Aorta (tissue), 5 donors: ENCODE measurements at regions not wholly inside any gene's neighbourhood (a gene's known extent, or its start where the extent isn't known, plus 50 kb on each side); places are given as distances from the start of the nearest gene placed in this dataset.

ENCODE experiments used
- ATAC-seq: fragments of 200-7000 bp; cut with Tn5 transposase; one replicate; pipeline ENCODE4 v1.9.1; 2022; ENCODE audit warnings: moderate library complexity; ENCODE audit not compliant: low FRiP score
- DNase-seq, 2 donors: peaks; one replicate each; pipeline ENCODE4 v3.0.0-alpha.2; 2020
- H3K27ac ChIP-seq, 2 donors: one replicate each; pipeline ENCODE4 v1.5.1; 2013; ENCODE audit warnings: low read length in 2 of 2, mild to moderate bottlenecking in 2 of 2, moderate library complexity in 2 of 2, control low read depth in 1 of 2, inconsistent platforms in 1 of 2, low read depth in 1 of 2
- H3K27me3 ChIP-seq, 2 donors: one replicate each; pipeline ENCODE4 v1.6.1; 2013; ENCODE audit warnings: control low read depth in 1 of 2, low read length in 1 of 2, mild to moderate bottlenecking in 1 of 2, moderate library complexity in 1 of 2; ENCODE audit not compliant: insufficient read depth in 2 of 2, control insufficient read depth in 1 of 2
- H3K36me3 ChIP-seq, 2 donors: one replicate each; pipeline ENCODE4 v1.6.1; 2013; ENCODE audit warnings: control low read depth in 1 of 2, low read length in 1 of 2, mild to moderate bottlenecking in 1 of 2; ENCODE audit not compliant: insufficient read depth in 2 of 2, control insufficient read depth in 1 of 2
- H3K4me1 ChIP-seq, 2 donors: one replicate each; pipeline ENCODE4 v1.6.1; 2013; ENCODE audit warnings: low read length in 2 of 2, control low read depth in 1 of 2, mild to moderate bottlenecking in 1 of 2, moderate library complexity in 1 of 2; ENCODE audit not compliant: insufficient read depth in 2 of 2, control insufficient read depth in 1 of 2
- H3K4me3 ChIP-seq, 2 donors: one replicate each; pipeline ENCODE4 v1.5.1; 2013; ENCODE audit warnings: low read length in 2 of 2, control low read depth in 1 of 2, mild to moderate bottlenecking in 1 of 2
- H3K9me3 ChIP-seq: one replicate; pipeline ENCODE4 v1.6.1; 2013; ENCODE audit warnings: mild to moderate bottlenecking, low read length; ENCODE audit not compliant: control insufficient read depth
- WGBS, 2 donors: extraction: QIAGEN DNeasy Blood & Tissue Kit; methylation state at CpG; one replicate each; pipeline ENCODE4 v1.1.7; 2013; 5-methylcytosine and 5-hydroxymethylcytosine counted together
- intact Hi-C, 2 donors: fragments of 100-400 bp; cut with DNase I; formaldehyde crosslinking; loops; one replicate each; pipeline versions ENCODE4 v1.14.2 to v1.15.0; 2022
- donor health status: healthy with polysubstance abuse.
- donor health status: Bipolar disorder and iron deficiency.
- donor health status: DM: no; HTN: no; CAD: no.
- donor health status: DM: no; HTN: no; CAD: no.
- donor health status: DM: yes; HTN: yes; CAD: no.

DNA sequence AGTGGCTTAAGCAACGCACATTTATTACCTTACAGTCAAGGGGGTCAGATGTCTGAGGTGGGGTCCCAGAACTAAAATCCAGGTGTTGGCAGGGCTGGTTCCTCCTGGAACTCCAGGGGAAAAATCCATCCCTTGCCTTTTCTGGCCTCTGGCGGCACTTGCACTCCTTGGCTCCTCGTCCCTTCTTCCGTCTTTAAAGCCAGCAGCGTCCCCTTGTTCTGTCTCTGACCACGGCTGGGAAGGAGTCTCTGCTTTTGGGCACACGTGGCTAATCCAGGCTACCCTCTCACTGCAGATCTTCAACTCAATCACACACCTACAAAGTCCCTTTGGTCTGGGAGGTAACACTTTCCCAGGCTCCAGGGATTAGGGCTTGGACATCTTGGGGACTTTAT, 73.5 kb upstream of the WNT7B start:
- Histone ChIP-seq H3K4me3 (no peak overlapping the region), H3K36me3 (no peaks in the 10 kb centered on the region), H3K9me3 (no peaks in the 10 kb centered on the region), H3K27me3 (no peaks in the 10 kb centered on the region), H3K4me1 (peaks cover 0 to 2% of the 10 kb centered on the region in 2 donors), H3K27ac (peak overlapping the region in 1 of 2 donors; percentile 30)
- ATAC-seq, result no peak
- intact Hi-C loops, result no loop called here
- WGBS, 2 donors, result 65 to 81% methylated on average over 7 of the region's 7 CpGs
- no peak for DNase-seq

DNA sequence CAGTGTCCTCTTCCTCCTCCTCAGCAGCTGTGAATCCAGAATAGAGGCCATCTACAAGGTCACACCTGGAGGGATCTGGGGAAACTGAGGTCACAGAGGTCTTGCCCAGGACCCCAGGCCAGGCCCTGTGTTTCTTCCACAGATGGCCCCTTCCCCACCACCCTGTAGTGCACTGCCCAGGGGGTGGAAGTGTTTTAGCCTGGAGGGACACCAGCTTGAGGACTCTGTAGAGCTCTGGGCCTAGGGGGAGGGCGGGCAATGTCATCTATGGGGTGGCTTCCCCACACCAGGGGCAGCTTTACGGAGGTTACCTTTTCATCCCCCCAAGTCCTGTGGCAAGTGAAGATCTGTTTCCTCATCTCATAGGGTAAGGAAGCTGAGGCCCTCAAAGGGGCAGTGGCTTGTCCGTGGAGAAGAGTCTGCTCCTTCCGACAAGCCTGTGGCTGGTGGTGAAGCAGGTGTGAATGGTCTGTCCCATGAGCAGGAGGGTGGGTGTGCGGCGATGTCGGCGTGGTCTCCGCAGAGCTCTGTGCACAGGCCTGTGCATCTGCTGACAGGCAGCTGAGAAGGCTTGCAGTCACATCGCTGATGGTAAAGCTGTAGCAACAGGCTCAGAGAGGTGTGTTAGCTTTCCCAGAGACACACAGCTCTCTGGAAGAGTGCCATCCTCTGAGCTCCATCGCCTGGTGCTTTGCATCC, 74.1 kb upstream of the WNT7B start:
- Histone ChIP-seq H3K4me1 (peaks cover 0 to 2% of the 10 kb centered on the region in 2 donors), H3K9me3 (no peaks in the 10 kb centered on the region), H3K36me3 (no peaks in the 10 kb centered on the region), H3K27ac (peak overlapping the region; percentile 30 to 38), H3K27me3 (no peaks in the 10 kb centered on the region), H3K4me3 (no peak overlapping the region)
- ATAC-seq (no peak), DNase-seq (peak; percentile 35 to 67)
- intact Hi-C loops, result no loop called here
- 89 to 90% methylated on average over 11 of the region's 11 CpGs for WGBS, 2 donors

DNA sequence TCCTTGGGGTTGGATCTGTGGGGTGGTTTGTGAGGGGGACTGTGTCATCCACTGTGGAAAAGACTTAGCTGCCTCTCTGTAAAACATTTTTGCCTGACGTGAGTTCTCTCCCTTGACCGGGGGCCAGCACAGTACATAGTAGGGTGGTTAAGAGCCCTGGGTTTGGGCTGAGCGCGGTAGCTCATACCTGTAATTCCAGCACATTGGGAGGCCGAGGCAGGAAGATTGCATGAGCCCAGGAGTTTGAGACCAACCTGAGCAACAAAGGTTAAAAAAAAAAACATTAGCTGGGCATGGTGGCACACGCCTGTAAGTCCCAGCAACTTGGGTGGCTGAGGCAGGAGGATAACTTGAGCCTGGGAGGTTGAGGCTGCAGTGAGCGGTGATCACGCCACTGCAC, 74.7 kb upstream of the WNT7B start:
- H3K27me3 ChIP-seq, result no peaks in the 10 kb centered on the region
- no peaks in the 10 kb centered on the region for H3K9me3 ChIP-seq
- H3K4me1 ChIP-seq, result peaks cover 0 to 2% of the 10 kb centered on the region in 2 donors
- H3K27ac ChIP-seq, result peak overlapping the region; percentile 29 to 38
- intact Hi-C loops, result no loop called here
- peak in 1 of 2 donors; percentile 47 for DNase-seq
- no peak for ATAC-seq
- 79 to 81% methylated on average over 8 of the region's 8 CpGs for WGBS, 2 donors
- H3K4me3 ChIP-seq, result no peak overlapping the region
- H3K36me3 ChIP-seq, result no peaks in the 10 kb centered on the region

DNA sequence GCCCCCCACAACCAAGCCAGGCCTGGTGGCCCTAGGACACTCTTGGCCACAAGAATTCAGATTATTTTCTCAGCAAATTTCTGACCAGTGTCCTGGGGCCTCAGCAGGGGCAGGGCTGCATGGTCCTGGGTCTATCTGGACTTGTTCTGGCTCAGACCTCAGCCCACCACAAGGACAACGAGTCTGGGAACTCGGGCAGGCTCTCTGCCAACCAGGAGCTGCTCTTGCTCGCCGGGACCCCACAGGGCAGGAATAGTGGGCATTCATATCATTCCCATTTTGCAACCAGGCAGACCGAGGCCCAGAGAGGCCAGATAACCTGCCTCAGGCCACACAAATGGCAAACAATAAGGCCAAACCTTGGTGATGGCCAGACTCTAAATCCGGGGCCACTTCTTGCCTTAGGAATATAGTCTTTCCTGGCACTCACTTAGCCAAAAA, 75.4 kb upstream of the WNT7B start:
- H3K27me3 ChIP-seq, result no peaks in the 10 kb centered on the region
- ATAC-seq, result no peak
- WGBS, 2 donors, result 8 to 10% methylated on average over 6 of the region's 6 CpGs
- H3K4me1 ChIP-seq, result peaks cover 0 to 2% of the 10 kb centered on the region in 2 donors
- peak; percentile 53 to 66 for DNase-seq
- peak overlapping the region; percentile 29 to 38 for H3K27ac ChIP-seq
- no peaks in the 10 kb centered on the region for H3K36me3 ChIP-seq
- H3K9me3 ChIP-seq, result no peaks in the 10 kb centered on the region
- intact Hi-C loops, result no loop called here
- no peak overlapping the region for H3K4me3 ChIP-seq

DNA sequence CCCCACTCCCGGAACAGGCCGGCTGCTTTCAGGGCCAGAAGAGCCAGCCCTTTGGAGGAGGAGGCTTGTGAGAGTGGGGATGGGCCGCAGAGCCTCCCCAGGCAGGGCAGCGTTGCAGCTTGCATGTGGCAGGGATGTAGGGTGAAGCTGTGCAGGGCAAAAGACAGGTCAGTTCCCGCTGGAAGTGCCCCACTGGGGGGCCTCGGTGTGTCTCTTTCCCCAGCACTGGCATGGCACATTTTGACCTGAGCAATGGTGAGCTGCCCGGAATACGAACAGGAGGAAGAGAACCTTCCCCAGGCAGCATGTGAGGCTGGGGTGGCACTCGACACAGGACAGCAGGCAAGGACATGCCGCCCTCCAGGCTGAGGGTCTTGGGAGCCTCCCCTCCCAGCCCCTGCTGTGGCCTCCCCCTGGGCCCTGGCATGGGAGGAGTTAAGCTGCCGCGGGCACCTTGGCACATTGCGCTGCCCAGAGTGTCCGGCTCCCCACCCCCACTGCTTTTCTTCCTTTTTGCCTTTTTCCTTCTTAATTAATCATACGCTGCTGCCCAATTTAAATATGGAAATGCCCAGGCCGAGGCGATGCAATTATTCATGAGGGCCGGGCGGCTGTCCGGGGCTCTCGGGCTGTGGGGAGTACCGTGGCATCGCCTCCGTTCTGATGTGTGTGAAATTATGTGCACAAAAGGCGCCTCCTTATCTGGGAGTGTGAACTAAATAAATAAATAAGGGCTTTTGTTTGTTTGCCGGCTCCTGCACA, 76.0 kb upstream of the WNT7B start:
- 1% methylated on average over 26 of the region's 26 CpGs for WGBS, 2 donors
- peaks cover 0 to 2% of the 10 kb centered on the region in 2 donors for H3K4me1 ChIP-seq
- no peaks in the 10 kb centered on the region for H3K36me3 ChIP-seq
- intact Hi-C loops, result no loop called here
- no peaks in the 10 kb centered on the region for H3K9me3 ChIP-seq
- peak overlapping the region; percentile 72 to 86 for H3K4me3 ChIP-seq
- peak overlapping the region; percentile 29 to 92 for H3K27ac ChIP-seq
- DNase-seq, result peak; percentile 77 to 80
- H3K27me3 ChIP-seq, result no peaks in the 10 kb centered on the region
- ATAC-seq, result peak; percentile 50

DNA sequence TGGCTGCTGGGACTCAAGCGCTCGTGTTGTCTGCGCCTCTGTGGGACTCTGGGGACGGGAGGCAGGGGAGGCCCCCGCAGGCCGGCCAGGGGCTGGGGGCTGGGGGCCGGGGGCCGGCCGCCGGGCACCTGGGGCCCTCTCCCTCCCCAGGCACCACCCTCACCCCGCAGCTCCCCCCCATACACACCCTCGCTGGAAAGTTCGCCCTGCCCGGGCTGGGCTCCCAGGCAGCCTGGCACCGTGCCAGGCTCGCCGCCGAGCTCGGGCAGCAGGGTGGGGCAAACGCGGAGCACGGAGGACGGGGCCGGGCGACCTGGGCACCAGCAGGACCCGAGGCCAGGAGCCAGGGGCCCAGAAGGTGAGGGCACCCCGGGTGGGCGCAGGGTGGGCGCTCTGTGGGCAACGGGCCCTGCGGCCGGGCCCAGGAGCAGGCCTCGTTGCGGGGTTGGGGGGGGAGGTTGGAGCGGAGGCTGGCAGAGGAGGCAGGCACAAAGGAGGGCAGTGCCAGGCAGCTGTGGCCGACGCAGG, 76.7 kb upstream of the WNT7B start:
- no peaks in the 10 kb centered on the region for H3K27me3 ChIP-seq
- 1% methylated on average over 29 to 37 of the region's 37 CpGs for WGBS, 2 donors
- intact Hi-C loops, result no loop called here
- H3K36me3 ChIP-seq, result no peaks in the 10 kb centered on the region
- H3K4me1 ChIP-seq, result peaks cover 0 to 2% of the 10 kb centered on the region in 2 donors
- DNase-seq (peak; percentile 86 to 92), ATAC-seq (peak; percentile 83)
- peak overlapping the region; percentile 92 to 94 for H3K27ac ChIP-seq
- peak overlapping the region; percentile 72 to 86 for H3K4me3 ChIP-seq
- H3K9me3 ChIP-seq, result no peaks in the 10 kb centered on the region

DNA sequence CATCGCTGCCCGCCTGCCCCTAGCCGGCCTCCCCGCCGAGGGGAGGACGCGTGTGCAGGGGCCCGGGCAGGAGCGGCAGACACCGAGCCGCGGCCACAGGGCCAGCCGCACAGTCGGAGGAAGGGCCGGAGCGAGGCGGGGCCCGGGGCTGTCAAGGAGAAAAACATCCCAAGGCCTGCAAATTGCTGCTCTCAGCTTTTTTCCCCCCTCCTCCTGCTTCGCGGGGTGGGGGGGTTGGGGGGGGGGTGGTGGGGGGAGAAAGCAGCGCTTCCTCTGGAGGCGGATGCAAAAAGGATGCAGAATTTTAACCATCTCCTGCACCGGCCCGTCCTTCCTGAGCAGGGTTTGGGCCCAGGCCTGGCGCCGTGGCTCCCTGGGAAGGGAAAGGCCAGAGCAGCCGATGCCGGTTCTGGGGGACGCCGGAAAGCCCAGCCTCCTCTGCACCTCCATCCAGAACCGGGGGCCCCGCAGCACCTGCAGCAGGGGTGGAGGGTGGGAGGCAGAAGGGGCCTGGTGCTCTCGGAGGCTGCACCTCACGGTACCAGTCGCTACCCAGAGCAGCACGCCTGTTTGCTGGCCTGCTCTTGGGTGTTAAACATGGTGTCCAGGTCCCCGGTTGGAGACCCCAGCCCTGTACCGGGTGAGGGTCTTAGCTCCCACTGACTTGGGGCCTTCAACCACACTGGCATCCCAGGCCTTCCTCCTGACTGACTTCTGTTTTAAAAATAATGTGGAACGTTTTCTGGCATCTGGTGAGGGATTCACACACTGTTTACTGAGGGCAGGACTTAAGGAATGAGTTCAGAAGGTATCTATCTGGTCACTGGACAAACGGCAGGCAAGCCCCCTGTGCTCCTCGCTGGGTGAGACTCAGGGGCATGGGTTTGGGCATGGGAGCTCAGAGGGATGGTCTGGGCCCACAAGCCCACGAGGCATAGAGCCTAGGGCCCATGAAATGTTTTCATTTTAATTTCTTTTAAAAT, 77.4 kb upstream of the WNT7B start:
- H3K4me1 ChIP-seq, result peaks cover 0 to 2% of the 10 kb centered on the region in 2 donors

More for the DNA sequence above, 77.4 kb upstream of the WNT7B start:
- ATAC-seq, result peak; percentile 68
- DNase-seq, result peak; percentile 82 to 88
- Histone ChIP-seq H3K36me3 (no peaks in the 10 kb centered on the region), H3K9me3 (no peaks in the 10 kb centered on the region), H3K4me3 (peak overlapping the region; percentile 72 to 86), H3K27ac (peak overlapping the region; percentile 92 to 94), H3K27me3 (no peaks in the 10 kb centered on the region)
- intact Hi-C loops, result loop anchor here in 1 of 2 donors (5.0 kb wide), 1 partner anchor 42 kb away; no protein-coding TSS in a partner anchor
- 0 to 1% methylated on average over 27 to 42 of the region's 42 CpGs for WGBS, 2 donors
